HepG2 (cell line): ENCODE measurements at regions not wholly inside any gene's neighbourhood (a gene's known extent, or its start where the extent isn't known, plus 50 kb on each side); places are given as distances from the start of the nearest gene placed in this dataset.

Experiments used
- ATAC-seq: fragments of 200-7000 bp; cut with Tn5 transposase; 3 replicates; pipeline ENCODE4 v1.9.1; 2020; ENCODE audit warnings: mild to moderate bottlenecking, moderate library complexity
- BruUV-seq: library from RNA; stranded (reverse); fragments of 400-500 nt; replicated peaks from 2 replicates; lab custom pipeline; 2021; lab: Mats Ljungman, UMichigan
- CTCF ChIA-PET: fragments of 300-600 bp; formaldehyde crosslinking; extraction: SDS; loops from one replicate; lab custom pipeline; 2021; ENCODE audit warnings: low total read pairs, inconsistent platforms, low intra/inter-chr PET ratio; lab: Yijun Ruan, JAX
- POLR2A ChIA-PET: fragments of 350-600 bp; sonication (Branson Sonifier 250); formaldehyde crosslinking; loops from one replicate; lab custom pipeline; 2020; ENCODE audit warnings: antibody characterized with exemption, inconsistent platforms; lab: Yijun Ruan, JAX
- DNase-seq: peaks from one replicate; pipeline ENCODE4 v3.0.0-alpha.2; 2015; ENCODE audit warnings: low spot score
- FAIRE-seq: peaks from 3 replicates; lab custom pipeline; 2011; peaks lifted over from hg19 to GRCh38; lab: Jason Lieb, UNC
- H2AFZ ChIP-seq: one replicate; pipeline ENCODE4 v1.6.1; 2011; ENCODE audit warnings: low read length, inconsistent platforms
- H3K27ac ChIP-seq: fragments of 300-600 bp; 3 replicates; pipeline ENCODE4 v1.8.0; 2011; ENCODE audit warnings: mixed run types, mild to moderate bottlenecking, mixed read lengths, low read length, inconsistent platforms; ENCODE audit not compliant: insufficient read depth; ENCODE audit errors: extremely low read length
- H3K27me3 ChIP-seq, 2 experiments: fragments of 200-600 bp in 1 of 2; 2 replicates in 1 of 2; 3 replicates in 1 of 2; pipeline versions ENCODE4 v1.6.0 to v1.8.0; 2011; ENCODE audit warnings: low read length in 2 of 2, mild to moderate bottlenecking in 2 of 2, moderate library complexity in 2 of 2, inconsistent platforms in 1 of 2; ENCODE audit not compliant: insufficient read depth in 2 of 2, control insufficient read depth in 1 of 2
- H3K36me3 ChIP-seq, 2 experiments: fragments of 200-600 bp in 1 of 2; replicated peaks in 1 of 2; 2 replicates in 1 of 2; 3 replicates in 1 of 2; pipeline versions ENCODE4 v1.5.1 to v1.8.0; 2011; ENCODE audit warnings: low read length in 2 of 2, inconsistent platforms in 1 of 2; ENCODE audit not compliant: insufficient read depth in 2 of 2, control insufficient read depth in 1 of 2
- H3K4me1 ChIP-seq: 2 replicates; pipeline ENCODE4 v1.5.1; 2012; ENCODE audit warnings: low read length, inconsistent platforms; ENCODE audit not compliant: insufficient read depth
- H3K4me2 ChIP-seq: 2 replicates; pipeline ENCODE4 v1.6.0; 2011; ENCODE audit warnings: low read depth, low read length, inconsistent platforms
- H3K4me3 ChIP-seq, 3 experiments: fragments of 200-600 bp in 1 of 3; sonication (generic), shearing (Covaris generic) in 1 of 3; replicated peaks in 1 of 3; 2 replicates each; pipeline ENCODE4 v1.5.1; 2011 to 2016; ENCODE audit warnings: low read length in 3 of 3, inconsistent platforms in 2 of 3, low read depth in 2 of 3, mild to moderate bottlenecking in 2 of 3, control low read depth in 1 of 3, mixed read lengths in 1 of 3; ENCODE audit not compliant: insufficient read depth in 1 of 3
- H3K79me2 ChIP-seq: one replicate; pipeline ENCODE4 v1.6.1; 2011; ENCODE audit warnings: low read length, inconsistent platforms; ENCODE audit not compliant: insufficient read depth
- H3K9ac ChIP-seq: 2 replicates; pipeline ENCODE4 v1.6.0; 2011; ENCODE audit warnings: mild to moderate bottlenecking, low read depth, low read length, inconsistent platforms; ENCODE audit not compliant: insufficient read depth
- H3K9me3 ChIP-seq: 2 replicates; pipeline ENCODE4 v1.5.1; 2012; ENCODE audit warnings: mild to moderate bottlenecking, low read length
- H4K20me1 ChIP-seq: 2 replicates; pipeline ENCODE4 v1.6.0; 2011; ENCODE audit warnings: inconsistent platforms, mild to moderate bottlenecking, low read length, moderate library complexity; ENCODE audit not compliant: insufficient read depth
- FOXA1 ChIP-seq, 2 experiments: fragments of 450-650 bp in 1 of 2; sonication (generic) in 1 of 2; formaldehyde crosslinking in 1 of 2; IDR thresholded peaks; 2 replicates each; pipeline versions ENCODE4 v1.4.0 to v1.6.1; 2016 to 2020; ENCODE audit warnings: missing genetic modification reagents in 1 of 2
- ISL2 ChIP-seq: sonication (generic); formaldehyde crosslinking; IDR thresholded peaks from 2 replicates; pipeline ENCODE4 v1.5.0; 2020; ENCODE audit warnings: missing genetic modification reagents
- KDM5B ChIP-seq: sonication (generic); formaldehyde crosslinking; IDR thresholded peaks from 2 replicates; pipeline ENCODE4 v1.4.0; 2020; ENCODE audit warnings: missing genetic modification reagents, mild to moderate bottlenecking, borderline replicate concordance
- KLF6 ChIP-seq: IDR thresholded peaks from 2 replicates; pipeline ENCODE4 v1.8.0; 2016; ENCODE audit warnings: missing biosample characterization, missing genetic modification reagents
- MAFK ChIP-seq, 2 experiments: IDR thresholded peaks in 1 of 2; conservative IDR thresholded peaks in 1 of 2; 2 replicates each; pipeline ENCODE4 v1.6.1; 2011; ENCODE audit warnings: improper control_type of control experiment in 2 of 2, low read length in 2 of 2
- MAX ChIP-seq: IDR thresholded peaks from 2 replicates; pipeline ENCODE4 v1.6.1; 2012; ENCODE audit warnings: inconsistent platforms
- MED13 ChIP-seq: sonication (generic); formaldehyde crosslinking; IDR thresholded peaks from 2 replicates; pipeline ENCODE4 v1.5.0; 2020; ENCODE audit warnings: missing genetic modification reagents
- ONECUT2 ChIP-seq: sonication (generic); formaldehyde crosslinking; IDR thresholded peaks from 2 replicates; pipeline ENCODE4 v1.4.0; 2020; ENCODE audit warnings: missing genetic modification reagents
- SETDB1 ChIP-seq: sonication (generic); formaldehyde crosslinking; IDR thresholded peaks from 2 replicates; pipeline ENCODE4 v1.5.1; 2020; ENCODE audit warnings: missing genetic modification reagents, mild to moderate bottlenecking, borderline replicate concordance
- SP4 ChIP-seq: sonication (generic); formaldehyde crosslinking; IDR thresholded peaks from 2 replicates; pipeline ENCODE4 v1.8.1; 2023; ENCODE audit warnings: mild to moderate bottlenecking, missing genetic modification reagents
- TBP ChIP-seq: sonication (generic); formaldehyde crosslinking; IDR thresholded peaks from 2 replicates; pipeline ENCODE4 v1.5.0; 2020; ENCODE audit warnings: missing genetic modification reagents
- ZBTB44 ChIP-seq: sonication (generic); formaldehyde crosslinking; IDR thresholded peaks from 2 replicates; pipeline ENCODE4 v1.4.0; 2020; ENCODE audit warnings: missing genetic modification reagents
- ZFAT ChIP-seq: sonication (generic); formaldehyde crosslinking; conservative IDR thresholded peaks from 2 replicates; pipeline ENCODE4 v1.8.1; 2023; ENCODE audit warnings: missing genetic modification reagents, inconsistent platforms
- ZFP1 ChIP-seq: IDR thresholded peaks from 2 replicates; pipeline ENCODE4 v1.6.1; 2016
- ZIK1 ChIP-seq: sonication (generic); formaldehyde crosslinking; IDR thresholded peaks from 2 replicates; pipeline ENCODE4 v1.5.0; 2020; ENCODE audit warnings: mild to moderate bottlenecking, low read depth, missing genetic modification reagents, borderline replicate concordance
- ZMYM2 ChIP-seq: sonication (generic); formaldehyde crosslinking; IDR thresholded peaks from 2 replicates; pipeline ENCODE4 v1.8.0; 2022; ENCODE audit warnings: mild to moderate bottlenecking, missing genetic modification reagents
- ZNF460 ChIP-seq: sonication (generic); formaldehyde crosslinking; IDR thresholded peaks from 2 replicates; pipeline ENCODE4 v1.5.1; 2020; ENCODE audit warnings: missing genetic modification reagents, mild to moderate bottlenecking, borderline replicate concordance
- ZNF468 ChIP-seq: sonication (generic); formaldehyde crosslinking; IDR thresholded peaks from 2 replicates; pipeline ENCODE4 v1.8.0; 2022; ENCODE audit warnings: mild to moderate bottlenecking, moderate library complexity, missing genetic modification reagents
- ZNF512 ChIP-seq: sonication (generic); formaldehyde crosslinking; IDR thresholded peaks from 2 replicates; pipeline ENCODE4 v1.4.0; 2020; ENCODE audit warnings: mild to moderate bottlenecking, missing genetic modification reagents
- ZNF703 ChIP-seq: sonication (generic); formaldehyde crosslinking; IDR thresholded peaks from 2 replicates; pipeline ENCODE4 v1.5.1; 2020; ENCODE audit warnings: missing genetic modification reagents, mild to moderate bottlenecking, moderate library complexity, borderline replicate concordance
- WGBS: methylation state at CpG from one replicate; pipeline ENCODE4 v1.1.6; 2017; ENCODE audit warnings: low lambda C conversion rate; 5-methylcytosine and 5-hydroxymethylcytosine counted together
- in situ Hi-C: cut with HindIII; loops from 2 replicates; pipeline ENCODE4 v1.10.0; 2017; ENCODE audit warnings: low pct_unique_long_range_greater_than_20kb; ENCODE audit not compliant: extremely low pct_ligation_motif_present
- intact Hi-C: fragments of 100-400 bp; cut with micrococcal nuclease; formaldehyde crosslinking; loops from one replicate; pipeline ENCODE4 v1.10.0; 2022; ENCODE audit not compliant: unreplicated experiment

- H3K9ac ChIP-seq: no peak overlapping the region
- no peak overlapping the region for H3K4me3 ChIP-seq
- peaks cover 1 to 14% of the 10 kb centered on the region in 2 experiments; a peak in 2 of 5 replicates for H3K27me3 ChIP-seq
- no peak for FAIRE-seq
- no peak for ATAC-seq
- no peak overlapping the region for H3K4me2 ChIP-seq
- BruUV-seq: no TSS peak
- 15% methylated on average over 8 of the region's 8 CpGs for WGBS
- no peaks in the 10 kb centered on the region for H3K36me3 ChIP-seq
- intact Hi-C loops: no loop called here
- TF ChIP-seq SETDB1 (CRISPR knock-in tag) (no peak), FOXA1 (IDR thresholded peaks at IDR 0.05) (no peak), FOXA1 (CRISPR knock-in tag; IDR thresholded peaks at IDR 0.05) (no peak), TBP (CRISPR knock-in tag) (no peak), ZNF703 (CRISPR knock-in tag) (no peak), ZNF460 (CRISPR knock-in tag) (no peak), ZFP1 (CRISPR knock-in tag) (no peak), ZMYM2 (CRISPR knock-in tag) (no peak), ZFAT (no peak), ZNF512 (CRISPR knock-in tag) (no peak), ZNF468 (no peak), ZIK1 (CRISPR knock-in tag) (no peak), MAFK (conservative IDR thresholded peaks at IDR 0.05 in 1 of 2, IDR thresholded peaks at IDR 0.05 in 1 of 2; ENCODE audit: low read length in 2 of 2) (no peak), ISL2 (CRISPR knock-in tag) (no peak), KDM5B (CRISPR knock-in tag) (no peak), MED13 (no peak), SP4 (no peak), KLF6 (CRISPR knock-in tag) (no peak), MAX (no peak), ZBTB44 (CRISPR knock-in tag) (no peak), ONECUT2 (CRISPR knock-in tag) (no peak)
- H3K79me2 ChIP-seq: no peaks in the 10 kb centered on the region
- ChIA-PET POLR2A (no interaction called here), CTCF (no interaction called here)
- no peak for DNase-seq
- H4K20me1 ChIP-seq: 0 out of 2 replicates have a peak, but pooled peaks cover 3% of the 10 kb centered on the region
- peaks cover 19% of the 10 kb centered on the region for H3K9me3 ChIP-seq
- no peak overlapping the region for H3K27ac ChIP-seq
- no peak overlapping the region for H2AFZ ChIP-seq
- H3K4me1 ChIP-seq: no peaks in the 10 kb centered on the region
- in situ Hi-C loops: no loop called here
Measured at GRCh38 chr11:130728185-130729180, 187.8 kb downstream of the SNX19 start.
